ENCODE measurements at regions not wholly inside any gene's neighbourhood (a gene's known extent, or its start where the extent isn't known, plus 50 kb on each side); places are given as distances from the start of the nearest gene placed in this dataset.

DNA sequence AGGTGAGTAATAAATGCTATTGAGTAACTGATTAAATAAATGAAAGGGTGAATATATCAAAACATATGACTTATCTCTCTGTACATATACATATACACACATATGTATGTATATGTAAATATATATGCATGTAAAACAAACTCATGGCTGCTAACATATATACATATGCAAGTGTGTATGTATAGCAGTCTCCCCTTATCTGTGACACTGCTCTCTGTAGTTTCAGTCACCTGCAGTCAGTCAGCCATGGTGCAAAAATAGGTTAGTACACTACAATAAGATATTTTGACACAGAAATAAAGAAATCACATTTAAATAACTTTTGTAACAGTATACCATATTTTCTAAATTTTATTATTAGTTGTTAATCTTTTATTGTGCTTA, 467.4 kb downstream of the EPHA5 start:
- DNase-seq = no peak
- TF ChIP-seq, protein P1, sequence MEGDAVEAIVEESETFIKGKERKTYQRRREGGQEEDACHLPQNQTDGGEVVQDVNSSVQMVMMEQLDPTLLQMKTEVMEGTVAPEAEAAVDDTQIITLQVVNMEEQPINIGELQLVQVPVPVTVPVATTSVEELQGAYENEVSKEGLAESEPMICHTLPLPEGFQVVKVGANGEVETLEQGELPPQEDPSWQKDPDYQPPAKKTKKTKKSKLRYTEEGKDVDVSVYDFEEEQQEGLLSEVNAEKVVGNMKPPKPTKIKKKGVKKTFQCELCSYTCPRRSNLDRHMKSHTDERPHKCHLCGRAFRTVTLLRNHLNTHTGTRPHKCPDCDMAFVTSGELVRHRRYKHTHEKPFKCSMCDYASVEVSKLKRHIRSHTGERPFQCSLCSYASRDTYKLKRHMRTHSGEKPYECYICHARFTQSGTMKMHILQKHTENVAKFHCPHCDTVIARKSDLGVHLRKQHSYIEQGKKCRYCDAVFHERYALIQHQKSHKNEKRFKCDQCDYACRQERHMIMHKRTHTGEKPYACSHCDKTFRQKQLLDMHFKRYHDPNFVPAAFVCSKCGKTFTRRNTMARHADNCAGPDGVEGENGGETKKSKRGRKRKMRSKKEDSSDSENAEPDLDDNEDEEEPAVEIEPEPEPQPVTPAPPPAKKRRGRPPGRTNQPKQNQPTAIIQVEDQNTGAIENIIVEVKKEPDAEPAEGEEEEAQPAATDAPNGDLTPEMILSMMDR (IDR thresholded peaks at IDR 0.05; ENCODE audit: borderline replicate concordance, extremely low read depth, insufficient read depth) = no peak
- H3K4me1 ChIP-seq (ENCODE audit: control insufficient read depth in 2 of 3, insufficient read depth in 2 of 3, low read depth in 1 of 3, low read length in 3 of 3) = no peaks in the 10 kb centered on the region
- H3K27ac ChIP-seq (ENCODE audit: low read depth in 2 of 2, low read length in 2 of 2) = no peak overlapping the region
- H3K36me3 ChIP-seq (ENCODE audit: control insufficient read depth in 2 of 3, insufficient read depth in 3 of 3, low read length in 3 of 3) = no peaks in the 10 kb centered on the region
- H3K9me3 ChIP-seq (ENCODE audit: control insufficient read depth in 2 of 3, insufficient read depth in 1 of 3, low read length in 3 of 3) = no peaks in the 10 kb centered on the region
- FAIRE-seq = no peak
- H3K27me3 ChIP-seq (ENCODE audit: control insufficient read depth, insufficient read depth, low read length) = no peaks in the 10 kb centered on the region
- intact Hi-C loops (cut with DNase I) = no loop called here
- no peak overlapping the region for H3K4me3 ChIP-seq (ENCODE audit: low read length in 3 of 3)
- H3K9ac ChIP-seq (ENCODE audit: low read length in 3 of 3) = no peak overlapping the region

DNA sequence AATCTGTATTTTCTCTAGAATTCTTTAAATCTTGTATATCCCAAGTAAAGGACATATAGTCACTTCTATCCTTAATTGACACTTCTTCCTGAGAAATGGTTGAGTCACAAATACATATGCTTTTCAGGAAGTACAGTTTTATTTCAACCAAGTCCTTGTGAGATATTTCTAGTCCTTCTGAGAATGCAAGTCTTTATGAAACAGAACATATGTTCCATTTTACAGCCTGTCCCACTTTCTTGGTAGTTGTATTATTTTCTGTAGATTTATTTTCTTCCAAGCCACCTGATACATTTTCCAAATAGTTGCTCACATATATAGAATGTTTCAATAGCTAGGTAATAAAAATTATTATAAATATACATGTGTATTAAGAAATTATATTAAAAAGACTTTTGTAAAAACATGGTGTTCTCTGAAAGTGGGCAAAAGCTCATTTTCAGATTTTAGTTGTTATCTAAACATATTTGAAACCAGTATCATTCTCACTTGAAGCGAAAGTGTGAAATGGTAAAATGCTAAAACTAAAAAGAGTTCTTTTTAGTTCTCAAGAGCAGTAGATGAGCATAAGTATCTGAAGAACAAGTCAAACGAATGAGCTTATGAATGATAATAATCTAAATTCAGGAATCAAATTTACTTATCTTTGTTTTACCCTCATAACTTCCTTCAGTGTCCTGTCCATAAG, 468.0 kb downstream of the EPHA5 start:
- intact Hi-C loops (cut with DNase I) = no loop called here
- no peak for FAIRE-seq
- H3K36me3 ChIP-seq (ENCODE audit: control insufficient read depth in 2 of 3, insufficient read depth in 3 of 3, low read length in 3 of 3) = no peaks in the 10 kb centered on the region
- no peak overlapping the region for H3K27ac ChIP-seq (ENCODE audit: low read depth in 2 of 2, low read length in 2 of 2)
- H3K4me1 ChIP-seq (ENCODE audit: control insufficient read depth in 2 of 3, insufficient read depth in 2 of 3, low read depth in 1 of 3, low read length in 3 of 3) = no peaks in the 10 kb centered on the region
- H3K27me3 ChIP-seq (ENCODE audit: control insufficient read depth, insufficient read depth, low read length) = no peaks in the 10 kb centered on the region
- TF ChIP-seq, protein P1 (IDR thresholded peaks at IDR 0.05; ENCODE audit: borderline replicate concordance, extremely low read depth, insufficient read depth) = no peak
- no peaks in the 10 kb centered on the region for H3K9me3 ChIP-seq (ENCODE audit: control insufficient read depth in 2 of 3, insufficient read depth in 1 of 3, low read length in 3 of 3)
- H3K4me3 ChIP-seq (ENCODE audit: low read length in 3 of 3) = no peak overlapping the region
- H3K9ac ChIP-seq (ENCODE audit: low read length in 3 of 3) = no peak overlapping the region
- DNase-seq = no peak

DNA sequence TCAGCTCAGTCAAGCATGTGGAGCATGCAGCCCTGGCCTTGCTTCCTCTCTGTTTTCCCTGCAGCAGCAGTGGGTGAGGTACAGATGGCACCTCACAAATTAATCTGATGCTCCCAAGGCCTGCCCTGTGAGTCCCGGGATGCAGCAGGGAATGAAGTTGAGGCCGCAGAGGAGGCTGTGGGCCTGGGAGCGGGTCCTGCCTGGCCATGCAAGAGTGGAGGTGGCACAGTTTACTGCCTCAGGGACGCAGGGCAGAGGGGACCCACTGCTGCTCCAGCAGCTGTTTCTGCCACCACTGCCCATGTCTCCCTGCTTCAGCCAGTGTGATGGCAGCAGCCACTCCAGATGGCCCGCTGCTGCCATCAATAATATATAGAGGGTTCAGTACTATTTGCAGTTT, 474.6 kb downstream of the EPHA5 start:
- DNase-seq (no peak), FAIRE-seq (no peak)
- intact Hi-C loops (cut with DNase I) = no loop called here
- H3K4me1 ChIP-seq (ENCODE audit: control insufficient read depth in 2 of 3, insufficient read depth in 2 of 3, low read depth in 1 of 3, low read length in 3 of 3) = no peaks in the 10 kb centered on the region
- H3K36me3 ChIP-seq (ENCODE audit: control insufficient read depth in 2 of 3, insufficient read depth in 3 of 3, low read length in 3 of 3) = no peaks in the 10 kb centered on the region
- H3K27ac ChIP-seq (ENCODE audit: low read depth in 2 of 2, low read length in 2 of 2) = no peak overlapping the region
- H3K9ac ChIP-seq (ENCODE audit: low read length in 3 of 3) = no peak overlapping the region
- H3K9me3 ChIP-seq (ENCODE audit: control insufficient read depth in 2 of 3, insufficient read depth in 1 of 3, low read length in 3 of 3) = no peaks in the 10 kb centered on the region
- no peak overlapping the region for H3K4me3 ChIP-seq (ENCODE audit: low read length in 3 of 3)
- TF ChIP-seq, protein P1 (IDR thresholded peaks at IDR 0.05; ENCODE audit: borderline replicate concordance, extremely low read depth, insufficient read depth) = no peak
- no peaks in the 10 kb centered on the region for H3K27me3 ChIP-seq (ENCODE audit: control insufficient read depth, insufficient read depth, low read length)

DNA sequence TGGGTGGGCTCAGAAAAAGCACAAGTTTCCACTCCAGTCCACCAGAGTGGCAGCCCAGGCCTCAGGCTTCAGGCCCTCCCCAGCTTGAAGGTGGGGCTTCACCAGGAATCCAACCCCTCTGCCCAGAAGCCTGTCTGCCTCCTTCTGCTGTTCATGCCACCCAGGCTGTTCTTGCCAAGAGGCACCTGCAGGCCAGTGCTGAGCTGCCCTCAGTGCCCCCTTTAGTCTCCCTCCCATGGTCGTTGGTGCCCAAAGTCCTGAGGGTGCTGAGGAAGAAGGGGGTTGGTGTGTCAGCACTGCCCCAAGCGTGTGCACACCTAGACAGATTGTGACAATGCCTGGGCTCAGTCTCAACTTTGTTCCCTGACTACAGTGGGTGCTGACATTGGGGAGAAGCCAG, 475.3 kb downstream of the EPHA5 start:
- DNase-seq (peak in 1 of 5 donors; percentile 21), FAIRE-seq (no peak)
- Histone ChIP-seq H3K27me3 (ENCODE audit: control insufficient read depth, insufficient read depth, low read length) (no peaks in the 10 kb centered on the region), H3K4me3 (ENCODE audit: low read length in 3 of 3) (no peak overlapping the region), H3K9ac (ENCODE audit: low read length in 3 of 3) (no peak overlapping the region), H3K27ac (ENCODE audit: low read depth in 2 of 2, low read length in 2 of 2) (no peak overlapping the region), H3K9me3 (ENCODE audit: control insufficient read depth in 2 of 3, insufficient read depth in 1 of 3, low read length in 3 of 3) (no peaks in the 10 kb centered on the region), H3K36me3 (ENCODE audit: control insufficient read depth in 2 of 3, insufficient read depth in 3 of 3, low read length in 3 of 3) (no peaks in the 10 kb centered on the region), H3K4me1 (ENCODE audit: control insufficient read depth in 2 of 3, insufficient read depth in 2 of 3, low read depth in 1 of 3, low read length in 3 of 3) (no peaks in the 10 kb centered on the region)
- TF ChIP-seq, protein P1 (IDR thresholded peaks at IDR 0.05; ENCODE audit: borderline replicate concordance, extremely low read depth, insufficient read depth) = no peak
- intact Hi-C loops (cut with DNase I) = no loop called here

All from kidney (tissue), 13 donors.